ENCODE measurements at regions not wholly inside any gene's neighbourhood (a gene's known extent, or its start where the extent isn't known, plus 50 kb on each side); places are given as distances from the start of the nearest gene placed in this dataset.
"Not testable (repeated sequence)": the region's sequence is repeated elsewhere in the genome, so short reads cannot be mapped to it uniquely, and the experiment has no call there.

- H3K4me1 Mint-ChIP-seq; H3K36me3 Mint-ChIP-seq (ENCODE audit: low read depth); H3K27me3 Mint-ChIP-seq; H3K4me3 Mint-ChIP-seq; POLR2A ChIA-PET; DNase-seq; CTCF ChIA-PET; H3K27ac Mint-ChIP-seq: not testable (repeated sequence)
- H3K9me3 Mint-ChIP-seq, result peaks cover 33% of the 10 kb centered on the region
Observed at GRCh38 chr19:27419217-27419616, 1793.7 kb downstream of the UQCRFS1 start.

GRCh38 chr19:27393591-27393990, 1819.4 kb downstream of the UQCRFS1 start:
- no peaks in the 10 kb centered on the region for H3K36me3 Mint-ChIP-seq (ENCODE audit: low read depth)
- peaks cover 75% of the 10 kb centered on the region for H3K9me3 Mint-ChIP-seq
- H3K4me1 Mint-ChIP-seq, result no peaks in the 10 kb centered on the region
- no peaks in the 10 kb centered on the region for H3K27me3 Mint-ChIP-seq
- H3K4me3 Mint-ChIP-seq, result no peak overlapping the region
- CTCF ChIA-PET, result no interaction called here
- POLR2A ChIA-PET, result no interaction called here
- DNase-seq, result no peak
- no peak overlapping the region for H3K27ac Mint-ChIP-seq

DNA sequence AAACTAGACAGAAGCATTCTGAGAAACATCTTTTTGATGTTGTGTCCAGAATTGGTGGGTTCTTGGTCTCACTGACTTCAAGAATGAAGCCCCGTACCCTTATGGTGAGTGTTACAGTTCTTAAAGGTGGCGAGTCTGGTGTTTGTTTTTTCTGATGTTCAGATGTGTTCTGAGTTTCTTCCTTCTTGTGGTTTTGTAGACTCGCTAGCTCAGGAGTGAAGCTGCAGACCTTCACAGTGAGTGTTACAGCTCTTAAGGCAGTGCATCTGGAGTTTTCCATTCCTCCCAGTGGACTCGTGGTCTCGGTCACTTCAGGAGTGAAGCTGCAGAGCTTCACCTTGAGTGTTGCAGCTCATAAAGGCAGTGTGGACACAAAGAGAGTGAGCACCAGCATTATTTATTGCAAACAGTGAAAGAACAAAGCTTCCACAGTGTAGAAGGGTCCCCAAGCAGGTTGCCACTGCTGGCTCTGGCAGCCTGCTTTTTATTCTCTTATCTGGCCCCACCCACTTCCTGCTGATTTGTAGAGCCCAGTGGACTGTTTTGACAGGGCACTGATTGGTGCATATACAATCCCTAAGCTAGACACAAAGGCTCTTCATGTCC, 1820.8 kb downstream of the UQCRFS1 start:
- H3K36me3 Mint-ChIP-seq (ENCODE audit: low read depth), result no peaks in the 10 kb centered on the region
- H3K4me3 Mint-ChIP-seq, result no peak overlapping the region
- H3K27ac Mint-ChIP-seq, result no peak overlapping the region
- ChIA-PET CTCF (no interaction called here), POLR2A (no interaction called here)
- no peaks in the 10 kb centered on the region for H3K27me3 Mint-ChIP-seq
- no peaks in the 10 kb centered on the region for H3K4me1 Mint-ChIP-seq
- DNase-seq, result no peak
- peaks cover 78% of the 10 kb centered on the region for H3K9me3 Mint-ChIP-seq

- CTCF ChIA-PET; DNase-seq; H3K36me3 Mint-ChIP-seq (ENCODE audit: low read depth); H3K27me3 Mint-ChIP-seq; H3K27ac Mint-ChIP-seq; H3K4me3 Mint-ChIP-seq; H3K4me1 Mint-ChIP-seq; POLR2A ChIA-PET: not testable (repeated sequence)
- H3K9me3 Mint-ChIP-seq, result peaks cover 50% of the 10 kb centered on the region
Observed at GRCh38 chr19:27379306-27379705, 1833.6 kb downstream of the UQCRFS1 start.

DNA sequence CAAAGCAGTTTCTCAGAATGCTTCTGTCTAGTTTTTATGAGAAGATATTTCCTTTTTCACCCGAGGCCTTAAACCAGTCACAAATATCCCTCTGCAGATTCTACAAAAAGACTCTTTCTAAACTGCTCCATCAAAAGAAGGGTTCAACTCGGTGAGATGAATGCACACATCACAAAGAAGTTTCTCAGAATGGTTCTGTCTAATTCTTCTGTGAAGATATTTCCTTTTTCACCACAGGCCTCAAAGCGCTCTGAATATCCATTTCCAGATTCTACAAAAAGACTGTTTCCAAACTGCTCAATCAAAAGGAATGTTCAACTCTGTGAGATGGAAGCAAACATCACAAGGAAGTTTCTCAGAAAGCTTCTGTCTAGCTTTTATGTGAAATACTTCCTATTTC, 1843.3 kb downstream of the UQCRFS1 start:
- CTCF ChIA-PET; H3K36me3 Mint-ChIP-seq (ENCODE audit: low read depth); H3K27me3 Mint-ChIP-seq; H3K4me3 Mint-ChIP-seq; H3K4me1 Mint-ChIP-seq; DNase-seq; POLR2A ChIA-PET; H3K27ac Mint-ChIP-seq: not testable (repeated sequence)
- peaks cover 68% of the 10 kb centered on the region for H3K9me3 Mint-ChIP-seq

DNA sequence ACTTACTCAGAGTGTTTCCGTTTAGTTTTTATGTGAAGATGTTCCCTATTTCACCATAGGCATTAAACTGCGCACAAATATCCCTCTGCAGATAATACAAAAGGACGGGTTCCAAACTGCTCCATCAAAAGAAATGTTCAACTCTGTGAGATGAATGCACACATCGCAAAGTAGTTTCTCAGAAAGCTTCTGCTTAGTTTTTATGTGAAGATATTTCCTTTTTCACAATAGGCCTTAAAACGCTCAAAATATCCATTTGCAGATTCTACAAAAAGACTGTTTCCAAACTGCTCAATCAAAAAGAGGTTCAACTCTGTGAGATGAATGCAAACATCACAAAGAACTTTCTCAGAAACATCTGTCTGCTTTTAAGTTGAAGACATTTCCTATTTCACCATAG, 1850.5 kb downstream of the UQCRFS1 start:
- H3K4me1 Mint-ChIP-seq; H3K36me3 Mint-ChIP-seq (ENCODE audit: low read depth); DNase-seq; H3K27ac Mint-ChIP-seq; CTCF ChIA-PET; H3K4me3 Mint-ChIP-seq; POLR2A ChIA-PET; H3K27me3 Mint-ChIP-seq: not testable (repeated sequence)
- H3K9me3 Mint-ChIP-seq, result peaks cover 79% of the 10 kb centered on the region

DNA sequence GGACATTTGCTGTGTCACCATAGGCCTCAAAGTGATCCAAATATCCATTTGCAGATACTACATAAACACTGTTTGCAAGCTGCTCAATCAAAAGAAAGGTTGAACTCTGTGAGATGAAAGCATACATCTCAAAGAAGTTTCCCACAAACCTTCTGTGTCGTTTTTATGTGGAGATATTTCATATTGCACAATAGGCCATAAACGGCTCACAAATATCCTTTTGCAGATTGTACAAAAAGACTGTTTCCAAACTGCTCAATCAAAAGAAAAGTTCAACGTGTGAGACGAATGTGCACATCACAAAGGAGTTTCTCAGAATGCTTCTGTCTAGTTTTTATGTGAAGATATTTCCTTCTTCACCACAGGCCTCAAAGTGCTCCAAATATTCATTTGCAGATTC, 1857.4 kb downstream of the UQCRFS1 start:
- H3K4me3 Mint-ChIP-seq; DNase-seq; CTCF ChIA-PET; H3K36me3 Mint-ChIP-seq (ENCODE audit: low read depth); POLR2A ChIA-PET; H3K27ac Mint-ChIP-seq; H3K4me1 Mint-ChIP-seq; H3K27me3 Mint-ChIP-seq: not testable (repeated sequence)
- H3K9me3 Mint-ChIP-seq, result peaks cover 77% of the 10 kb centered on the region
